GM23338 (cell line): ENCODE measurements at regions not wholly inside any gene's neighbourhood (a gene's known extent, or its start where the extent isn't known, plus 50 kb on each side); places are given as distances from the start of the nearest gene placed in this dataset.

ENCODE experiments used
- ATAC-seq: fragments of 200-7000 bp; cut with Tn5 transposase; 3 replicates; pipeline ENCODE4 v1.9.1; 2020
- DNase-seq: peaks from one replicate; pipeline ENCODE4 v3.0.0-alpha.2; 2015; ENCODE audit warnings: low spot score
- H2AFZ ChIP-seq: fragments of 200-600 bp; sonication (generic); 2 replicates; pipeline ENCODE4 v1.8.0; 2016; ENCODE audit warnings: antibody characterized with exemption, mild to moderate bottlenecking, moderate library complexity
- H3F3A ChIP-seq: fragments of 200-600 bp; sonication (generic); replicated peaks from 2 replicates; pipeline ENCODE4 v1.8.0; 2017; ENCODE audit warnings: antibody characterized with exemption, mixed run types, low read depth
- H3K27ac ChIP-seq: fragments of 200-600 bp; sonication (generic); 2 replicates; pipeline ENCODE4 v1.6.1; 2016; ENCODE audit warnings: low read depth
- H3K27me3 ChIP-seq: fragments of 200-600 bp; sonication (generic); 2 replicates; pipeline ENCODE4 v1.8.0; 2016; ENCODE audit warnings: mild to moderate bottlenecking, mixed run types, moderate library complexity; ENCODE audit not compliant: insufficient read depth
- H3K36me3 ChIP-seq: fragments of 200-600 bp; sonication (generic); 2 replicates; pipeline ENCODE4 v1.8.0; 2016; ENCODE audit warnings: mild to moderate bottlenecking; ENCODE audit not compliant: insufficient read depth
- H3K4me1 ChIP-seq: fragments of 200-600 bp; sonication (generic); 2 replicates; pipeline ENCODE4 v1.8.0; 2016; ENCODE audit warnings: mild to moderate bottlenecking, moderate library complexity; ENCODE audit not compliant: insufficient read depth
- H3K4me2 ChIP-seq: fragments of 200-600 bp; sonication (generic); 2 replicates; pipeline ENCODE4 v1.7.1; 2017; ENCODE audit warnings: mixed run types
- H3K4me3 ChIP-seq: fragments of 200-600 bp; sonication (generic); 2 replicates; pipeline ENCODE4 v1.6.1; 2016; ENCODE audit warnings: mixed run types
- H3K79me2 ChIP-seq: fragments of 200-600 bp; sonication (generic); replicated peaks from 2 replicates; pipeline ENCODE4 v1.8.0; 2017; ENCODE audit warnings: mild to moderate bottlenecking; ENCODE audit not compliant: insufficient read depth
- H3K9me2 ChIP-seq: fragments of 200-600 bp; sonication (generic); 2 replicates; pipeline ENCODE4 v1.8.0; 2017; ENCODE audit not compliant: insufficient read depth
- H4K20me1 ChIP-seq: fragments of 200-600 bp; sonication (generic); replicated peaks from 2 replicates; pipeline ENCODE4 v1.8.0; 2017; ENCODE audit warnings: mild to moderate bottlenecking; ENCODE audit not compliant: insufficient read depth
- H3K27ac Mint-ChIP-seq: 2 replicates; pipeline ENCODE4 v1.8.0; 2020; ENCODE audit warnings: inconsistent platforms, mild to moderate bottlenecking, moderate library complexity, mixed read lengths
- H3K27me3 Mint-ChIP-seq: 3 replicates; pipeline ENCODE4 v1.8.0; 2022; ENCODE audit warnings: low read depth, mild to moderate bottlenecking, moderate library complexity, mixed read lengths, inconsistent platforms; ENCODE audit not compliant: insufficient read depth, poor library complexity
- H3K36me3 Mint-ChIP-seq: 3 replicates; pipeline ENCODE4 v1.8.0; 2021; ENCODE audit warnings: low read depth, mild to moderate bottlenecking, inconsistent platforms, moderate library complexity, mixed read lengths
- H3K4me1 Mint-ChIP-seq: 3 replicates; pipeline ENCODE4 v1.8.0; 2020; ENCODE audit warnings: mild to moderate bottlenecking, inconsistent platforms, mixed read lengths
- H3K4me3 Mint-ChIP-seq: 3 replicates; pipeline ENCODE4 v1.8.0; 2021; ENCODE audit warnings: moderate library complexity, mild to moderate bottlenecking, inconsistent platforms, mixed read lengths
- H3K9me3 Mint-ChIP-seq: 3 replicates; pipeline ENCODE4 v1.8.0; 2020; ENCODE audit warnings: moderate library complexity, mild to moderate bottlenecking, inconsistent platforms, mixed read lengths
- CREB1 ChIP-seq: fragments of 250-450 bp; sonication (Bioruptor Pico); IDR thresholded peaks from 2 replicates; pipeline ENCODE4 v1.5.0; 2020; ENCODE audit warnings: low read depth, mild to moderate bottlenecking, moderate library complexity
- CTCF ChIP-seq, 2 experiments: fragments of 200-600 bp in 1 of 2; sonication (generic) in 1 of 2; conservative IDR thresholded peaks; 2 replicates each; pipeline versions ENCODE4 v1.5.1 to v1.6.1; 2016 to 2017; ENCODE audit warnings: antibody characterized with exemption in 2 of 2, low read depth in 2 of 2, mild to moderate bottlenecking in 2 of 2, moderate library complexity in 1 of 2
- EZH2 ChIP-seq: fragments of 200-600 bp; sonication (generic); IDR thresholded peaks from one replicate; pipeline ENCODE4 v1.8.0; 2017; ENCODE audit warnings: antibody characterized with exemption, mild to moderate bottlenecking, low read depth; ENCODE audit not compliant: unreplicated experiment
- JUNB ChIP-seq: IDR thresholded peaks from one replicate; pipeline ENCODE4 v1.6.1; 2016; ENCODE audit warnings: antibody characterized with exemption; ENCODE audit not compliant: unreplicated experiment
- NANOG ChIP-seq: IDR thresholded peaks from 2 replicates; pipeline ENCODE4 v1.6.1; 2016; ENCODE audit warnings: antibody characterized with exemption, borderline replicate concordance
- POLR2AphosphoS5 ChIP-seq: IDR thresholded peaks from 2 replicates; pipeline ENCODE4 v1.6.1; 2016; ENCODE audit warnings: antibody characterized with exemption, low read depth
- REST ChIP-seq: IDR thresholded peaks from one replicate; pipeline ENCODE4 v1.6.1; 2018; ENCODE audit warnings: antibody characterized with exemption; ENCODE audit not compliant: unreplicated experiment
- ZNF462 ChIP-seq: fragments of 250-450 bp; sonication (Bioruptor Pico); IDR thresholded peaks from 2 replicates; pipeline ENCODE4 v1.5.0; 2020; ENCODE audit warnings: mild to moderate bottlenecking, moderate library complexity

- H2AFZ ChIP-seq = no peak overlapping the region
- peaks cover 11% of the 10 kb centered on the region for H3K4me1 Mint-ChIP-seq
- H3K9me2 ChIP-seq = no peaks in the 10 kb centered on the region
- peaks cover 4% of the 10 kb centered on the region; the same call in 2 of the 3 replicates for H3K9me3 Mint-ChIP-seq
- peaks cover 12% of the 10 kb centered on the region for H3K4me1 ChIP-seq
- H3K36me3 Mint-ChIP-seq = no peaks in the 10 kb centered on the region; the same call in 2 of the 3 replicates
- TF ChIP-seq POLR2AphosphoS5 (no peak), CREB1 (CRISPR knock-in tag) (no peak), NANOG (no peak), EZH2 (no peak), CTCF (conservative IDR thresholded peaks at IDR 0.05; ENCODE audit: low read depth in 2 of 2) (no peak), REST (no peak), JUNB (no peak), ZNF462 (no peak)
- ATAC-seq (no peak), DNase-seq (no peak)
- H3K4me3 ChIP-seq = no peak overlapping the region
- no peaks in the 10 kb centered on the region for H4K20me1 ChIP-seq
- no peaks in the 10 kb centered on the region for H3K36me3 ChIP-seq
- H3K27ac Mint-ChIP-seq = no peak overlapping the region
- no peaks in the 10 kb centered on the region for H3K79me2 ChIP-seq
- H3K27me3 Mint-ChIP-seq = no peaks in the 10 kb centered on the region
- H3K27me3 ChIP-seq = no peaks in the 10 kb centered on the region
- H3K4me2 ChIP-seq = no peak overlapping the region
- H3K4me3 Mint-ChIP-seq = no peak overlapping the region
- no peak overlapping the region for H3K27ac ChIP-seq
- no peaks in the 10 kb centered on the region for H3F3A ChIP-seq
Observed at GRCh38 chr15:69754313-69754712, 301.7 kb downstream of the RPLP1 start.
